Islet of Langerhans (tissue), 1 donor: ENCODE measurements at regions not wholly inside any gene's neighbourhood (a gene's known extent, or its start where the extent isn't known, plus 50 kb on each side); places are given as distances from the start of the nearest gene placed in this dataset.

Experiments used
- FAIRE-seq: peaks from one replicate; lab custom pipeline; 2011; peaks lifted over from hg19 to GRCh38; lab: Jason Lieb, UNC

GRCh38 chr3:25107918-25108617 is 320.0 kb upstream of the RARB start:
- FAIRE-seq: no peak

GRCh38 chr3:25110642-25111041 is 317.4 kb upstream of the RARB start:
- no peak for FAIRE-seq

GRCh38 chr3:25113891-25114290 is 314.2 kb upstream of the RARB start:
- no peak for FAIRE-seq

DNA sequence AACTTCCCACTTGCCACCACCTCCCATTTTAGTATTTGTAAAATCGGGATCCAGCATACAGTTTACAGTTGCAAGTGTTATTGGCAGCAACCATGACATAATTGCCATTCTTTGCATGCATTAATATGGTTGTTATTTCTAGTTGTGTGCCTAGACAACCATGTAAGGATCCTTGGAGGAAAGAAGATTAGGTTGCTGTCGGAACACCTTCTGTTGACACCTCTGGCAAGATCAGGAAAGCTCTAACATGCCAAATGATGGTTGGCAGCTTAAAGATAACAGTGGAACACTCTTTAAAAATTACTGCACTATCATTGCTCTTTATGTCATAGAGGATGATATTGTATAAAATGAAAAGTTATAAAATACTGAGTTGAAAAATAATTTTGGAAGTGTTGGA is 313.5 kb upstream of the RARB start:
- FAIRE-seq: no peak

- no peak for FAIRE-seq
Observed at GRCh38 chr3:25117005-25117593, 311.0 kb upstream of the RARB start.

GRCh38 chr3:25119682-25120081 is 308.4 kb upstream of the RARB start:
- no peak for FAIRE-seq

GRCh38 chr3:25120665-25121064 is 307.4 kb upstream of the RARB start:
- no peak for FAIRE-seq

DNA sequence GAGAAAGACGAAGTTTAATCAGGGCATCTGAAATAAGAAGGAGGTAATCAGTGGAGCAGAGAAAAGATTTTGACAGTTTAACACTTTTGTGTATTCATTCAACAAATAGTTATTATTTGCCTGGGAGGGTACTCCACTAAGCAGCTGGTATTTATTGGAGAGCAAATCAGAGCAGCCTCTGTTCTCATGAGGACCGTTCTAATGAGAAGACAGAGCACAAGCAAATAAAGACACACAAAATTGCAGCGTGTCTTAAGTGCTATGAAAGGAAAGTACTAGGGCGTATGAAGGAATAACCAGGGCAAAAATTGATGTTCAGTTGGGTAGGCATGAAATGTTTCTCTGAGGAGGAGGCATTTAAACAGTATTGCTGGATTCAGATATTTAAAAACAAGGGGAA is 302.9 kb upstream of the RARB start:
- no peak for FAIRE-seq

- no peak for FAIRE-seq
Observed at GRCh38 chr3:25128735-25129134, 299.3 kb upstream of the RARB start.

DNA sequence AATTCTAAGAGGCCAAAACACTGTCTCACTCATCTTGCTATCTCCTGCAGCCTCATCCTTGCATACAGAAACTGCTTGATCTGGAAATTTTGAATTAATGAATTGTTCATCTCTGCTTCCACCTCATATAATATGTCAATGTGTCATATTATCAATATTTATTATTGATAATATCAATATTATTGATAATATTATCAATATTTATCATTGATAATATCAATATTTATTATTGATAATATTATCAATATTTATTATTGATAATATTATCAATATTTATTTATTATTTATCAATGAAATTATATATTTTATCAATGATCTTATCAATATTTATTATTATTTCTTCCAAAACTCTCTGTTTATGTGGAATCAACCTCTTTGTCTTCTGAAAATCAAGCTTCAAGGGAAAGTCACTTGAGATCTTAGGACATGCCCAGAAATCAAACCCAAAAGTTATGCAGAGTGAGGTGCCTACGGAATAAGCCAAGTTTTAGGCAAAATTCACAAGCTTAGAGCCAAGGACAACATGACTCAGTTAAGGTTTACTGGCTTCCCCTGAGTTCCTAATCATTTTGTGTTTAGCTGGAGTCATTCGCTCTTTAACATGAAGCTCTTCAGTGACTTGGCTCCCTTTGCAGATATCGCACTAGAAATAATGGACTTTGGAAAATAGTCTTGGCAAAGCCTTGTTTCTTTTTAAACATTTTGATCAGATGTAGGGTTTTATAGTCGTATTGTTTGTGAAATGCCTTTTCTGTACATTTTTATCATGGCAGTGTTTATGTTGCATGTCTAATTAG is 297.1 kb upstream of the RARB start:
- FAIRE-seq: no peak

GRCh38 chr3:25133588-25133987 is 294.5 kb upstream of the RARB start:
- no peak for FAIRE-seq

- FAIRE-seq: no peak
Observed at GRCh38 chr3:25137606-25138005, 290.5 kb upstream of the RARB start.

DNA sequence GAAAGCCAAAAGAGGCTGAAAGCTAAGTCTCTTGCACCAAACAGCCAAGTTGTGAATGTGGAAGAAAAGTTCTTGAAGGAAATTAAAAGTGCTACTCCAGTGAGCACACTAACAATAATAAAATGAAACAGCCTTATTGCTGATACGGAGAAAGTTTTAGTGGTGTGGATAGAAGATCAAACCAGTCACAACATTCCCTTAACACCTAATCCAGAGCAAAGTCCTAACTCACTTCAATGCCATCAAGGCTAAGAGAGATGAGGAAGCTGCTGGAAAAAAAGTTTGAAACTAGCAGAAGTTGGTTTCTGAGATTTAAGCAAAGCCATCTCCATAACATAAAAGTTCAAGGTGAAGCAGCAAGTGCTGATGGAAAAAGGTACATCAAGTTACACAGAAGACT is 288.8 kb upstream of the RARB start:
- FAIRE-seq: no peak

DNA sequence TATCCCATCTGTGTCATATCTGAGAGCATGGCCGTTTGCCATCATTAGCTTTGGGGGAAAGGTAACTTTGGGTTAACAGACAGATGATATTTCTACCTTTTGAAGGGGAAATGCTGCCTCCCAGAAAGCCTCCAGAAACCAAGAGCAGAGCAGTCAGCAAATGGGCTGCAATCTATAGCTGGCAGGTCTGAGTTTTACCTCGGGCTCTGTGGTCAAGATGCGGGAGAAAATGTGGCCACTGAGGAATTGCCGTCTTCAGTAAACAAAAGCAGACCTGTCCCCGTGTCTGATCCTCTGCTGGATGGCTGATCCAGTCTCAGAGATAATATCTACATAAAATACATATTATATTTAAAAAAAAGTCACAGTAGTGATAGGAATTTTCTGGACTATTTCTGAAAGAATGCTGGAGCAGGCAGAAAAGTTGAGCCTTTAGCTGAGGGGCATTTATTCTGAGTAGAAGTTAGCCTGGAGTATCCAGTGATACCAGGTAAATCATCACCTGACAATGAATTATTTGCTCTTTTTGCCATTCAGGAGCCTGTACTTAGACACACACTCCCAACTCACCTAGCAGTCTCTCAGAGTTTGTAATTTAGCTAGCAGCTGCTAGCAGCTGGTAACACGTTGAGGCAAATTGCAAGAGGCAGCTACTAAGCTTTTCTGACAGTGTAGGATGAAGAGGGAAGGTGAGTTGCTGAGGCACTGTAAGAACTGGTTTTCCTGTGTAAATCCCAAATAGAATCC is 285.3 kb upstream of the RARB start:
- FAIRE-seq: no peak

DNA sequence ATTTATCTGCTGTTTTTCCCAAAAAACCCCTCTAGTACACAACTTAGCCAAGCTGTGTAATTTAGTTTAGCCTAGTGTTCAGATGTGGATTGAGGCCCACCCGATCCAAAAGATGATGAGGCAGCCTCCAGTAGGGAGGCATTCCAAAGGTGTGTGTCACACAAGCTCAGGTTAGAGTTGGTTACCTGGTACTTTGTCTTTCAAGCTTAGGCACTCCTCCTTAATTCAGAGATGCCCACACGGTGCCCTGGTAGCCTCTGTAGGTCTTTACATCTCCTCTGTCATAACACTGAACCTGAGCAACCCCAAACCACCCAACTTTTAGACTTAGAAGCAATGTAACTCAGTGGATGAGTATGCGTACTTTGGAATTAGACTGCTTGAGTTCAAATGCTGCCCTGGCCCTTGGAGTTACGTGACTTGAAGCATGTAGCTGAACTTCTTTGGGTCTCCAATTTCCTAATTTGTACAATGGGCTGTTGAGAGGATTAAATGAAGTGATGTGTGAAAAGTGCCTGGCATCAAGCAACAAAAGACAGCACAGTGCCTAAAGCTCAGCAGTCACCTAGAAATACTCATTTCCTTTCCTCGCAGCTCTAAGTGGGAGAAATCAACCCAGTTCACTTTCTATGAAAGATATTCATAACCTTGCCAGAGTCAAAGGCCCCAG is 284.6 kb upstream of the RARB start:
- FAIRE-seq: no peak

DNA sequence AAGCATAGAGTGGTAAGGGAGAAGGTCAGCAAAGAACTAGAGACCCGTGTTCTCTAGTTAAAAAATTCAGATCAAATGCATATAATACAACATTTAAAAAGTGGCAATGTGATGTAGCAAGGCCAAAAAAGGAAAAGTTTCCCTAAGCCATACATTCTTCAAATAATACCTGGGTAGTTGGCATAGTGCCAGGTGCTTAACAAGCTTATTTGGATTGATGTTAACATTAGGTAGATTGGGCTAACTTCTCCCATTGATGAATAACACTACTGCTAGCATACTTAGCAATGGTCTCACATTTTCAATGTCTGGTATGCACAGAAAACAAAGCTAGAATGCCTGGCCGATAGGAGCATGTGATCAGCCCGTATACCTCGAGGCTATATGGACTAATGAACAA is 283.6 kb upstream of the RARB start:
- FAIRE-seq: no peak

DNA sequence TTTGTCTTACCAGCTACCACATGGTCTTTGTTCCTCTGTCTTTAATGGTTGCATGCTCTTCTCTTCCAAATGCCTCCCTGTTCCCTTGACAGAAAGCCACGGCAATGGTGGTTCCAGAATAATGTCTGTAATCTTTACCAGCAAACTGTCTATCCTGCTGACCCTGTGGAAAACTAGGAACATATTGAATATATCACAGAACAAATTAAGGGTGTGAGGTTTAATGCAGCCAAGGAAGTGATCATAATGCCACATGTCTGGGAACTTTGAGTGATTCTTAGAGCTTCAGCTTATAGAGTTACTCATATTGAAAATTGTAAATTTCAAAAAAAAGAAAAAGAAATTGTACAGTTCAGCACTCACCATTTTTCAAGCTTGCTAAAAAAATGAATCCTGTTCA is 282.9 kb upstream of the RARB start:
- FAIRE-seq: no peak

DNA sequence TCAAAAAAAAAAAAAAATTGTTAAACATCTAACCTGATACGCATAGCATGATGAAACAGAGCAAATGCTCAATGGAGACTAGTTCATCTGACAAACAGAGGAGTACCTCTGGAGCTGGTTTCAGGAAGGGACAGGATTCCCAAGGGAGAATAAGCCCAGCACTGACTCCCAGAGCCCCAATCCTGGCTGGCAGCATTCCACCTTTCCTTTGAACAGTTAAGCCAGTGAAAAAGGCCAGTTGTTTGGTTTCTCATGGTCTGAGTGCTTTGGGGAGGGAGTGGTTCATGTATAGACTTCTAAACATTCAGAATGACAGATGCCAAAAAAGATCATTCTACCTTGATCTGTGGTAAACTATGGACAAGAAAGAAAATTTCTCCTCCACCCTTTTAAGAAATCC is 277.9 kb upstream of the RARB start:
- no peak for FAIRE-seq

DNA sequence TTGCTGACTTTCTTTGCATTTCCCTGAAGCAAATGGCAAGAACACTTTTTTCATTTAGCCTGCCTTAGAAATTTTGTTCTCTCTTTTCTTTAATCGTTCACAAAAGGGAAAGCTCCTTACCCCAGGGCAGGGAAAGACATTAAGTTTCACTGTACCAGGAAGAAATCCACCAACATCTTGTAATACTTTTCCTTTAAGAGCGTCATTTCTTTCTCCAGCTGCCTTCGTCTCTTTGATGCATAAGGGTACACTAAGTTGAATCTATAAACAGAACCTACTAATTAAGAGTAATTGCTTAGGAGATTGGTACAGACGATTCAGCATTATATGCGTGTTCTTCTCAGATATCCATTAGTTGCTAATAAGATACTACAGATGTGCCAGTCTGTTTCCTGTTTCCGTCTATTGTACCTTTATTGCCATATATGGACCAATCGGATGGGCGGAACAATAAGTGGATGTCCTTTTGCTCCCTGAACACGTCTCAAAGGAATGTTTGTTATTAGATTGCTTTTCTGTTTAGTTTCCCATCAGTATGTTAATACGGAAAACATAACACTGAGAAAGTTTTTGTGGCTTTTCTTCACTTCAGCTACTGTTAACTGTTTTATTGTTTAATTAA is 276.7 kb upstream of the RARB start:
- FAIRE-seq: no peak

DNA sequence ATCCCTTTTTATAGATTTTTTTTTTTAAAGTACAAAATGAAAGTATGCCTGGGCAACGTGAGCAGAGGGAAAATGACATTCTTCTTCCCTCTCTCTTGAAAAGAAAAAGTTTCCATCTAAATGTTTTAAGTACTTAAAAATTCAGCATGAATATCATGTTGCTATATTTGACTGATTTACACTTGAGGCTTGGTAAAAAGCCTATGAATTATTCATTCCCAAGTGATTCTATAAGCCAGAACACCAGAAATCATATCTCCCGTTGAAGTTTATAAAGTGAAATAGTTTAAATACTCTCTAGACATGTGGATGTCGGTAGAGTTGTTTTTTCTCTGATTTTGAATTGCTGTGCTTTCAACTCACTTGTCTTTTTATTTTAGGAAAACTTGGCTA is 276.2 kb upstream of the RARB start:
- FAIRE-seq: no peak

GRCh38 chr3:25153136-25153535 is 274.9 kb upstream of the RARB start:
- FAIRE-seq: no peak

DNA sequence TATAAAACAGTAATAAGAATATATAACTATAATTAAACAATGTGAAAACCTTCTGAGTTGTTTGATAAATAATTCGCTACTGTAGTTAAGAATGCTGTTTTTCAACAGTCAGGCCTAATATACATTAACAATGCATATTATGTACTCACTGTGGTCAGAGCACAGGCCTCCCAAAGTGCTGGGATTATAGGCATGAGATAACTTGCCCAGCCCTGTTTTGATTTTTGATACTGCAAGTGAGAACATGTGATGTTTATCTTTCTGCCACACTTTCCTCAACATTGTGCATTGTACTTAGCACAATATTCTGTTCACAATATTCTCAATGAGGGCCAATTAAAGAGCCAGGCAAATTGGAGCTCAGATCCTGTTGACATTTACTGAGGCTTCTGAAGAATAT is 274.5 kb upstream of the RARB start:
- FAIRE-seq: no peak
